Naive thymus-derived CD4-positive, alpha-beta T cell (primary cell): ENCODE measurements at regions not wholly inside any gene's neighbourhood (a gene's known extent, or its start where the extent isn't known, plus 50 kb on each side); places are given as distances from the start of the nearest gene placed in this dataset.

Experiments
- ATAC-seq: fragments of 150-1000 bp; cut with Tn5 transposase; 2 replicates; pipeline ENCODE4 v1.10.0; 2021; ENCODE audit warnings: mild to moderate bottlenecking, moderate library complexity
- CTCF ChIA-PET: fragments of 350-600 bp; sonication (Branson Sonifier 250); formaldehyde crosslinking; loops from one replicate; lab custom pipeline; 2021; ENCODE audit warnings: antibody characterized with exemption; lab: Charles Lee
- POLR2A ChIA-PET: fragments of 350-600 bp; sonication (Branson Sonifier 250); formaldehyde crosslinking; loops from one replicate; lab custom pipeline; 2021; ENCODE audit warnings: antibody characterized with exemption, inconsistent platforms; lab: Charles Lee
- DNase-seq, 9 donors: peaks; one replicate each; pipeline versions ENCODE4 v3.0.0 to v3.0.0-alpha.2; 2020 to 2022; ENCODE audit warnings: mixed read lengths in 1 of 9
- H3K27ac ChIP-seq: one replicate; pipeline ENCODE4 v1.7.0; 2013; ENCODE audit warnings: mild to moderate bottlenecking, low read depth, low read length, moderate library complexity
- H3K27me3 ChIP-seq, 2 donors: one replicate each; pipeline ENCODE4 v1.7.0; 2013; ENCODE audit warnings: low read length in 2 of 2, mild to moderate bottlenecking in 2 of 2, moderate library complexity in 2 of 2; ENCODE audit not compliant: control insufficient read depth in 2 of 2, insufficient read depth in 2 of 2
- H3K36me3 ChIP-seq, 3 experiments: 1 replicate in 2 of 3; 2 replicates in 1 of 3; pipeline ENCODE4 v1.7.0; 2013; ENCODE audit warnings: low read length in 3 of 3, mild to moderate bottlenecking in 3 of 3, moderate library complexity in 1 of 3; ENCODE audit not compliant: insufficient read depth in 3 of 3, control insufficient read depth in 2 of 3
- H3K4me1 ChIP-seq, 2 donors: one replicate each; pipeline ENCODE4 v1.7.0; 2013; ENCODE audit warnings: low read length in 2 of 2, mild to moderate bottlenecking in 2 of 2, moderate library complexity in 1 of 2; ENCODE audit not compliant: control insufficient read depth in 2 of 2, insufficient read depth in 2 of 2
- H3K4me3 ChIP-seq: 2 replicates; pipeline ENCODE4 v1.7.0; 2013; ENCODE audit warnings: mild to moderate bottlenecking, low read length
- H3K9me3 ChIP-seq, 3 experiments: 1 replicate in 2 of 3; 2 replicates in 1 of 3; pipeline ENCODE4 v1.7.0; 2013; ENCODE audit warnings: low read length in 3 of 3; ENCODE audit not compliant: control insufficient read depth in 2 of 3
- H3K27ac Mint-ChIP-seq, 9 donors: one replicate each; pipeline ENCODE4 v1.8.0; 2020 to 2022; ENCODE audit warnings: mixed read lengths in 9 of 9, mild to moderate bottlenecking in 8 of 9, moderate library complexity in 5 of 9, inconsistent platforms in 2 of 9
- H3K27me3 Mint-ChIP-seq, 5 donors: one replicate each; pipeline ENCODE4 v1.8.0; 2021 to 2022; ENCODE audit warnings: mixed read lengths in 5 of 5, mild to moderate bottlenecking in 1 of 5
- H3K36me3 Mint-ChIP-seq, 5 donors: one replicate each; pipeline ENCODE4 v1.8.0; 2020 to 2022; ENCODE audit warnings: mixed read lengths in 5 of 5, mild to moderate bottlenecking in 3 of 5, inconsistent platforms in 1 of 5
- H3K4me1 Mint-ChIP-seq, 7 donors: one replicate each; pipeline ENCODE4 v1.8.0; 2020 to 2022; ENCODE audit warnings: mixed read lengths in 7 of 7, mild to moderate bottlenecking in 3 of 7, inconsistent platforms in 1 of 7
- H3K4me3 Mint-ChIP-seq, 10 donors: one replicate each; pipeline ENCODE4 v1.8.0; 2020 to 2022; ENCODE audit warnings: mild to moderate bottlenecking in 10 of 10, mixed read lengths in 10 of 10, moderate library complexity in 6 of 10, inconsistent platforms in 2 of 10
- H3K9me3 Mint-ChIP-seq, 11 donors: one replicate each; pipeline ENCODE4 v1.8.0; 2020 to 2022; ENCODE audit warnings: mixed read lengths in 11 of 11, mild to moderate bottlenecking in 4 of 11, inconsistent platforms in 1 of 11, moderate library complexity in 1 of 11
- intact Hi-C, 2 donors: fragments of 100-400 bp; cut with micrococcal nuclease; formaldehyde crosslinking; loops; one replicate each; pipeline ENCODE4 v1.15.1; 2023

DNA sequence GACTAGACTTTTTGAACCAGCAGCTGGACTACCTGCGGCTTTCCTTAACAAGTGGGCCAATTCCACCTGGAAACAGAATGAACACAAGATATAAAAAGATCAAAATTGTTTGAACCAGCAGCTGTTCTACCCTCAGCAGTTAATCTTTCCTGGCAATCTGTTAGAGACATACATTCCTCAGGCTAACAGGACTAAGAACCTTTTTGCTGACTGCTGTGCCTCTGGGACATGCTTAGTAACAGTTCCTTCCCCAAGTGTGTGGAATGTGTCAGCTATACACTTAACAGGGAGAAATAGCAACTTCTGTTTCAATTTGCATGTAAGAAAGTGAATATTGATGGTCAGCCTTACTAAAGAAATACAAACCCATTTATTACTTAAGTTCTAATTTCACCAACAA, 554.4 kb downstream of the ARAP2 start:
- no peaks in the 10 kb centered on the region for H3K27me3 Mint-ChIP-seq
- H3K9me3 Mint-ChIP-seq: peaks cover 0 to 4% (median 0%) of the 10 kb centered on the region in 11 donors

DNA sequence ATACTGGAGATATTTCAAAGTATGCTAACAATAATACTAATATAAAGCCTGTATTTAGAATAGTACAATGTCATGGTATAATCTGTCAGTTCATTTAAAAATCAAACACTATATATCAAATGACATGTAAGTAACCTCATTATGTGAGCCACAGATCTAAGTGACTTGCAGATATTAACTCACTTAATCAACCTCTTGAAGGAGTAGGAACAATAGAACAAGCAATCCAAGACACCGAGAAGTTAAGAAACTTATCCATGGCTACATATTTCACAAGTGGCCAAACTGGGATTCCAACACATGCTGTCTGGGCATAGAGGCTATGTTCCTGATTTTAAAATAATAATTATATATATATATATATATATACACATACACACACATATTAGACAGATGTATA, 554.0 kb downstream of the ARAP2 start:
- ChIA-PET POLR2A (no interaction called here), CTCF (no interaction called here)
- Histone ChIP-seq H3K36me3 (no peaks in the 10 kb centered on the region), H3K4me3 (no peak overlapping the region), H3K27me3 (no peaks in the 10 kb centered on the region), H3K9me3 (no peaks in the 10 kb centered on the region), H3K27ac (no peak overlapping the region), H3K4me1 (no peaks in the 10 kb centered on the region)
- intact Hi-C loops: no loop called here
- Mint-ChIP-seq H3K27ac (no peak overlapping the region), H3K27me3 (no peaks in the 10 kb centered on the region), H3K36me3 (no peaks in the 10 kb centered on the region), H3K4me3 (no peak overlapping the region), H3K4me1 (no peaks in the 10 kb centered on the region), H3K9me3 (peaks cover 0 to 4% (median 0%) of the 10 kb centered on the region in 11 donors)
- no peak for DNase-seq
- no peak for ATAC-seq

More for the DNA sequence above, 554.4 kb downstream of the ARAP2 start:
- POLR2A ChIA-PET: no interaction called here
- Mint-ChIP-seq H3K27ac (no peak overlapping the region), H3K36me3 (no peaks in the 10 kb centered on the region), H3K4me3 (no peak overlapping the region), H3K4me1 (no peaks in the 10 kb centered on the region)
- no peak overlapping the region for H3K4me3 ChIP-seq
- intact Hi-C loops: no loop called here
- no peaks in the 10 kb centered on the region for H3K27me3 ChIP-seq
- ATAC-seq (no peak), DNase-seq (no peak)
- no peaks in the 10 kb centered on the region for H3K4me1 ChIP-seq
- CTCF ChIA-PET: interaction anchor here (0.6 kb wide), 1 partner anchor 187 kb away, joined by 3 read pairs; no protein-coding TSS in a partner anchor
- no peaks in the 10 kb centered on the region for H3K9me3 ChIP-seq
- H3K27ac ChIP-seq: no peak overlapping the region
- H3K36me3 ChIP-seq: no peaks in the 10 kb centered on the region

GRCh38 chr4:35695003-35695402, 549.3 kb downstream of the ARAP2 start:
- Histone ChIP-seq H3K4me1 (no peaks in the 10 kb centered on the region), H3K27me3 (no peaks in the 10 kb centered on the region), H3K9me3 (no peaks in the 10 kb centered on the region), H3K4me3 (no peak overlapping the region), H3K36me3 (no peaks in the 10 kb centered on the region), H3K27ac (no peak overlapping the region)
- H3K27ac Mint-ChIP-seq: no peak overlapping the region
- POLR2A ChIA-PET: no interaction called here
- no peak overlapping the region for H3K4me3 Mint-ChIP-seq
- H3K4me1 Mint-ChIP-seq: no peaks in the 10 kb centered on the region
- no peak for DNase-seq
- no peaks in the 10 kb centered on the region for H3K36me3 Mint-ChIP-seq
- no peaks in the 10 kb centered on the region for H3K27me3 Mint-ChIP-seq
- ATAC-seq: no peak
- intact Hi-C loops: no loop called here
- CTCF ChIA-PET: no interaction called here
- H3K9me3 Mint-ChIP-seq: peaks cover 0 to 8% (median 0%) of the 10 kb centered on the region in 11 donors

- no peaks in the 10 kb centered on the region for H3K4me1 ChIP-seq
- H3K9me3 ChIP-seq: no peaks in the 10 kb centered on the region
- no peak overlapping the region for H3K27ac ChIP-seq
- CTCF ChIA-PET: no interaction called here
- DNase-seq: no peak
- Mint-ChIP-seq H3K4me1 (no peaks in the 10 kb centered on the region), H3K27me3 (no peaks in the 10 kb centered on the region), H3K4me3 (no peak overlapping the region), H3K27ac (no peak overlapping the region), H3K9me3 (peaks cover 0 to 10% (median 0%) of the 10 kb centered on the region in 11 donors), H3K36me3 (no peaks in the 10 kb centered on the region)
- no peak overlapping the region for H3K4me3 ChIP-seq
- H3K27me3 ChIP-seq: no peaks in the 10 kb centered on the region
- POLR2A ChIA-PET: no interaction called here
- no peaks in the 10 kb centered on the region for H3K36me3 ChIP-seq
- ATAC-seq: no peak
- intact Hi-C loops: no loop called here
These were observed 548.9 kb downstream of the ARAP2 start for GRCh38 chr4:35695421-35695820.

GRCh38 chr4:35697210-35697736, 547.0 kb downstream of the ARAP2 start:
- H3K36me3 Mint-ChIP-seq: no peaks in the 10 kb centered on the region
- Histone ChIP-seq H3K4me1 (no peaks in the 10 kb centered on the region), H3K27me3 (no peaks in the 10 kb centered on the region), H3K9me3 (no peaks in the 10 kb centered on the region), H3K36me3 (no peaks in the 10 kb centered on the region), H3K4me3 (no peak overlapping the region), H3K27ac (no peak overlapping the region)
- no peak for DNase-seq
- no peaks in the 10 kb centered on the region for H3K27me3 Mint-ChIP-seq
- no peak overlapping the region for H3K27ac Mint-ChIP-seq
- H3K9me3 Mint-ChIP-seq: peaks cover 0 to 15% (median 0%) of the 10 kb centered on the region in 11 donors
- H3K4me3 Mint-ChIP-seq: no peak overlapping the region
- ChIA-PET POLR2A (no interaction called here), CTCF (no interaction called here)
- intact Hi-C loops: no loop called here
- no peak for ATAC-seq
- H3K4me1 Mint-ChIP-seq: no peaks in the 10 kb centered on the region

DNA sequence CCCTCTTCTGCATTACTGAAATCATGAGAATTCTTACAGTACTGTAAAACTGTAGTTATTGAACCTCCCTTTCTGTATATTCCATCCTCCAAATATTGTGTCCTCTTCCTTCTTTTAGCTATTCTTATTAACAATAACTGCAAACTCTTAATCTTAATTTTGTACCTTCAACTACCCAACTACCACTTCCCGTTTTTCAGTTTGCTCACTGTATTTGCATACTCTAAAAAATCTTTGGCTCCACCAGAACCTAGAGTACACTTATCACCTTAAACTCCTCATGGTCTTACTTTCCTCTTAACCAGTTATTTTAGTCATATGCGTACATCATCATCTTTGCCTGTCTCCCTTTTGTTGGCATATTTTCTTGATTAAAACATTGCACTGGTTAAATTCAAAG, 543.7 kb downstream of the ARAP2 start:
- Mint-ChIP-seq H3K9me3 (peaks cover 0 to 11% (median 0%) of the 10 kb centered on the region in 11 donors), H3K36me3 (no peaks in the 10 kb centered on the region), H3K27me3 (no peaks in the 10 kb centered on the region), H3K4me3 (no peak overlapping the region), H3K27ac (no peak overlapping the region), H3K4me1 (no peaks in the 10 kb centered on the region)
- CTCF ChIA-PET: no interaction called here
- no peaks in the 10 kb centered on the region for H3K4me1 ChIP-seq
- H3K27me3 ChIP-seq: no peaks in the 10 kb centered on the region
- H3K9me3 ChIP-seq: no peaks in the 10 kb centered on the region
- POLR2A ChIA-PET: no interaction called here
- DNase-seq: no peak
- intact Hi-C loops: no loop called here
- H3K4me3 ChIP-seq: no peak overlapping the region
- H3K36me3 ChIP-seq: no peaks in the 10 kb centered on the region
- ATAC-seq: no peak
- no peak overlapping the region for H3K27ac ChIP-seq

DNA sequence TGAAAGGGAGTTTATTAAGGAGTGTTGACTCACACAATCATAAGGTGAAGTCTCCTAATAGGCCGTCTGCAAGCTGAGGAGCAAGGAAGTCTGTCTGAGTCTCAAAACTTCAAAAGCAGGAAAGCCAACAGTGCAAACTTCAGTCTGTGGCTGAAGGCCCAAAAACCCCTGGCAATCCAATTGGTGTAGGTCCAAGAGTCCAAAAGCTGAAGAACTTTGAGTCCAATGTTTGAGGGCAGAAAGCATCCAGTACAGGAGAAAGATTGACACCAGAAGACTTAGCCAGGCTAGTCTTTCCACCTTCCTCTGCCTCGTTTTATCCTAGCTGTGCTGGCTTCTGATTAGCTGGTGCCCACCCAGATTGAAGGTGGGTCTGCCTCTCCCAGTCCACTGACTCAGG, 535.2 kb downstream of the ARAP2 start:
- ATAC-seq: no peak
- Histone ChIP-seq H3K27me3 (no peaks in the 10 kb centered on the region), H3K4me3 (no peak overlapping the region), H3K9me3 (peaks cover 0 to 14% (median 0%) of the 10 kb centered on the region in 3 experiments), H3K36me3 (no peaks in the 10 kb centered on the region), H3K27ac (no peak overlapping the region), H3K4me1 (no peaks in the 10 kb centered on the region)
- POLR2A ChIA-PET: no interaction called here
- H3K36me3 Mint-ChIP-seq: peaks cover 0 to 8% (median 0%) of the 10 kb centered on the region in 5 donors
- CTCF ChIA-PET: no interaction called here
- no peak overlapping the region for H3K4me3 Mint-ChIP-seq
- peaks cover 0 to 31% (median 14%) of the 10 kb centered on the region in 11 donors for H3K9me3 Mint-ChIP-seq
- no peak for DNase-seq
- no peaks in the 10 kb centered on the region for H3K4me1 Mint-ChIP-seq
- no peak overlapping the region for H3K27ac Mint-ChIP-seq
- H3K27me3 Mint-ChIP-seq: peaks cover 0 to 4% (median 0%) of the 10 kb centered on the region in 5 donors
- intact Hi-C loops: no loop called here
